Brain microvascular endothelial cell (primary cell): ENCODE measurements at regions not wholly inside any gene's neighbourhood (a gene's known extent, or its start where the extent isn't known, plus 50 kb on each side); places are given as distances from the start of the nearest gene placed in this dataset.

Experiments used
- DNase-seq: peaks from one replicate; pipeline ENCODE4 v3.0.0-alpha.2; 2020
- H3K27ac ChIP-seq: fragments of 250-450 bp; sonication (Bioruptor Pico); 2 replicates; pipeline ENCODE4 v1.5.1; 2020; ENCODE audit warnings: mild to moderate bottlenecking, moderate library complexity
- H3K27me3 ChIP-seq: fragments of 250-450 bp; sonication (Bioruptor Pico); replicated peaks from 2 replicates; pipeline ENCODE4 v1.5.1; 2020; ENCODE audit warnings: mild to moderate bottlenecking
- H3K36me3 ChIP-seq: fragments of 250-450 bp; sonication (Bioruptor Pico); replicated peaks from 2 replicates; pipeline ENCODE4 v1.5.1; 2020; ENCODE audit warnings: mild to moderate bottlenecking
- H3K4me3 ChIP-seq: 2 replicates; pipeline ENCODE4 v1.5.1; 2011; ENCODE audit warnings: low read depth, mild to moderate bottlenecking, control low read depth, low read length, moderate library complexity
- in situ Hi-C: cut with HindIII; loops from 2 replicates; pipeline ENCODE4 v1.10.0; 2017; ENCODE audit warnings: low sequenced_read_pairs, low pct_ligation_motif_present
- TF ChIP-seq, protein P1 (sequence below): IDR thresholded peaks from 2 replicates; pipeline ENCODE4 v1.5.1; 2011; ENCODE audit warnings: low read depth, mild to moderate bottlenecking, moderate library complexity, low read length, control low read depth, inconsistent platforms; ENCODE audit errors: missing control alignments

DNA sequence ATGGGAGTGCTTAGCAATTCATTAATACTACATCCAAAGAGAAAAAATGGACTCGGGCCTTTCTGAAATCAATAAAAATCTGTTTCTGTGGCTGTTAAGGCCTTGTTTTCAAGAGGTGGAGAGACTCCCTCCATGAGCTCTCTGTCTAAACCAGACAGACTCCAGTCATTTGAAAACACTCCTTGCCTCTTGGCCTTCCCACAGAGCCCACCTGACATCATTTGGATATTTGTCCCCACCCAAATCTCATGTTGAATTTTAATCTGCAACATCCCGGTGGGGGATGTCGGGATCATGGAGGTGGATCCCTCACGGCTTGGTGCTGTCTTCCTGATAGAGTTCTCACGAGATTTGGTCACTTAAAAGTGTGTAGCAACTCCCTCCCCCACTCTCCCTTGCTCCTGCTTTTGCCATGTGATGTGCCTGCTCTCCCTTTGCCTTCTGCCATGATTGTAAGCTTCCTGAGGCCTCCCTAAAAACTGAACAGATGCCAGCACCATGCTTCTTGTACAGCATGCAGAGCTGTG is 226.3 kb downstream of the TBXT start:
- Histone ChIP-seq H3K36me3 (no peaks in the 10 kb centered on the region), H3K4me3 (no peak overlapping the region), H3K27me3 (no peaks in the 10 kb centered on the region), H3K27ac (no peak overlapping the region)
- TF ChIP-seq, protein P1, sequence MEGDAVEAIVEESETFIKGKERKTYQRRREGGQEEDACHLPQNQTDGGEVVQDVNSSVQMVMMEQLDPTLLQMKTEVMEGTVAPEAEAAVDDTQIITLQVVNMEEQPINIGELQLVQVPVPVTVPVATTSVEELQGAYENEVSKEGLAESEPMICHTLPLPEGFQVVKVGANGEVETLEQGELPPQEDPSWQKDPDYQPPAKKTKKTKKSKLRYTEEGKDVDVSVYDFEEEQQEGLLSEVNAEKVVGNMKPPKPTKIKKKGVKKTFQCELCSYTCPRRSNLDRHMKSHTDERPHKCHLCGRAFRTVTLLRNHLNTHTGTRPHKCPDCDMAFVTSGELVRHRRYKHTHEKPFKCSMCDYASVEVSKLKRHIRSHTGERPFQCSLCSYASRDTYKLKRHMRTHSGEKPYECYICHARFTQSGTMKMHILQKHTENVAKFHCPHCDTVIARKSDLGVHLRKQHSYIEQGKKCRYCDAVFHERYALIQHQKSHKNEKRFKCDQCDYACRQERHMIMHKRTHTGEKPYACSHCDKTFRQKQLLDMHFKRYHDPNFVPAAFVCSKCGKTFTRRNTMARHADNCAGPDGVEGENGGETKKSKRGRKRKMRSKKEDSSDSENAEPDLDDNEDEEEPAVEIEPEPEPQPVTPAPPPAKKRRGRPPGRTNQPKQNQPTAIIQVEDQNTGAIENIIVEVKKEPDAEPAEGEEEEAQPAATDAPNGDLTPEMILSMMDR = no peak
- no peak for DNase-seq
- in situ Hi-C loops = no loop called here

DNA sequence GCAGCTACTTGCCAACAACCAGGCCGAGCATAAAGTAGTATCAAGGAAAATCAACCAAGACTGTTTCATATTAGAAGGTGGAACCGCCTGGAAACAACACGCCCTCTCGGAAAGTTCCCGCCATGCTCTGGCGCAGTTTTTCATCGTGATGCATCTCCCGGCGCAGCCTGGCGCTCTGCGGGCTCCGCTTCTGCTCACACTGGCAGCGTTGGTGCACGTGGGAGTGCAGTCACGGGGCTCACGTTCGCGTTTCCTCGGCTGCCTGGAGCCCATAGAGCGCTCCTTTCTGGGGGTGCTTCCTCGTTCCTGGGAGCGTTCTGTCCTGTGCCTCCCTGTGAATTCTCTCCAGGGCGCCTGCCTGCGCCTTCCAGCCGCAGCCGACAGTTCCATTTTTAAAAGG is 227.3 kb downstream of the TBXT start:
- no peak overlapping the region for H3K27ac ChIP-seq
- in situ Hi-C loops = no loop called here
- H3K27me3 ChIP-seq = no peaks in the 10 kb centered on the region
- no peak for DNase-seq
- TF ChIP-seq, protein P1 = no peak
- no peak overlapping the region for H3K4me3 ChIP-seq
- H3K36me3 ChIP-seq = no peaks in the 10 kb centered on the region

DNA sequence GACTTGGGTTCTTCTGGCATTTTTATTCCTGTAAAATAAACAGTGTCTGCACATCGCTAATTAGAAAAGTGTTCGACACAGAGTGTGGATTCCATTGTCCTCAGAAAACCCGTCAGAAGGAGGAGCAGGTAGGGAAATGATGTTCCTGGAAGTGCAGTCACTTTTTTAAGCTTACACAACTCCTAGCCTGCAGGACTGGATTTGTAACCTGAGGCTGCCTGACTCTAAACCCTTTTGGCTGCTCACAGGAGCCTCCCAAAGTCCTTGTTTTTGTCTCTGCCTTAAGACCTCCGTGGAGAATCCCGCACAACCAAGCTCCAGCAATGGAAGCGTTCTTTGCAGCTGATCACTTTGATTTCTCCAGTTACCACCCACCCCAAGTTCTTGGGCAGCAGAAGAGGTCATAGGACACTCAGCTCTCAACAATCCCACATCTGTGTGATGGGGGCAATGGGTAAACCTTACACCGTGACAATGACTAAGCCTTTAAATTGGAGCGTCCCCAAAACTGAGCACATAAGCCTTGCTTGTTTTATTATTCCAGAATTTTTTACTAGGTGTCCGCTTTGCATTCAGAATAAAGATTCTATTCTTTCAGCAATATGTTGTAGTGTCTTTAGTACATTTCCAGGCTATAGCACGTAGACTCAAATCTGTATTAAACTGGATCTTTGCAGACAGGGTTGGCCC is 227.9 kb downstream of the TBXT start:
- no peak overlapping the region for H3K27ac ChIP-seq
- H3K36me3 ChIP-seq = no peaks in the 10 kb centered on the region
- TF ChIP-seq, protein P1 = no peak
- H3K27me3 ChIP-seq = no peaks in the 10 kb centered on the region
- in situ Hi-C loops = no loop called here
- no peak overlapping the region for H3K4me3 ChIP-seq
- DNase-seq = no peak

DNA sequence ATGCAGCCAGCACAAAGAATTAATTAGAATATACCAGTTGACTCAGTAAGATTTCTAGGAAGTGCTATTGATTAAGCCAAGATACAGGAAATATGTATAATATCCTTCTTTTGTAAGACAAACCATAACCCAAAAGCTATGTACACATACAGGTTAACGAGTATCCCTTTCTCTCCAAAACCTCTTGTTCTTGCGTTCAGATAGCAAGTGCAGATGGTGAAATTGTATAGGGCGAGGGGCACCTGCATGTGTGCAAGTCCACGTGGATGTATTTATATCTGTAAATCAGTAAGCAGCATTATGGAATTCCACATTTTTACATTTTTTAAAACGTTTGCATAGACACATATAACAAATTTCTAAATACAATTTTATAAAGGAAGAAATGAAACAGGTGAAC is 228.6 kb downstream of the TBXT start:
- no peaks in the 10 kb centered on the region for H3K27me3 ChIP-seq
- TF ChIP-seq, protein P1 = no peak
- in situ Hi-C loops = no loop called here
- H3K27ac ChIP-seq = no peak overlapping the region
- DNase-seq = no peak
- no peak overlapping the region for H3K4me3 ChIP-seq
- no peaks in the 10 kb centered on the region for H3K36me3 ChIP-seq

DNA sequence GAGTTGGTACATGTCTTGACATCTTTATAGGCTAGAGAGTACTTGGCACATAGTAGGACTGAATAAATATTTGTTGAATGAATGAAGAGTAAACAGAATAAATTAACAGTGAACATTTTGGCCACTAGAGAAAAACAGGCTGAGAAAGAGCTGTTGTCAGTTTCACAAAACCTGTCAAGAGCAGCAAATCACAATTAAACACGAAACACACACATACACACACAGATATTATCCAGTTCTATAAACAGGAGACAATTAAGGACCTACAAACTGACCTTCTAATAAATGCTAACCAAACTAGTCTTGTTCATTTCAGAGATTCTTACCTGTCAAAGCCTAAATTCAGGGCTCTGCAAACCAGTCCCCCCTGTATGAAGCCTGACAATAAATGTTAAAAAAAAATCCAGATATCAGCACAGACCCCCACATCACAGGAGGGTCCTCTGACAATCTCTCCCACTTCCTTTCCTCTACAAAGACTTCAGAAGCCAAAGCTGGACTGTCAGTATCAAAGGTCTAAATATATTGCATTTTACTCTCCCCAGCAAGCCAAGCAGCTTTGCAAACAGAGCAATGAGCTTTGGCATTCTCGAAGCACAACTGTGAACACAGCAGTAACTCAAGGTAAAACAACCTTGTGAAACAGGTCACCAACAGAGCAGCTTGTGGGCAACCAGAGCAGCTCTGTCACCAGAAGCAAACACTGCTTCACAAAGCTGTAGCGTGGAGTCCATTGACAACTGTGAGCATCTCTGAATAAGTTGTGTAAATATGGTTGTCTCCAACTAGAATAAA is 229.9 kb downstream of the TBXT start:
- no peak overlapping the region for H3K4me3 ChIP-seq
- H3K27ac ChIP-seq = no peak overlapping the region

More for the DNA sequence above, 229.9 kb downstream of the TBXT start:
- Histone ChIP-seq H3K36me3 (no peaks in the 10 kb centered on the region), H3K27me3 (no peaks in the 10 kb centered on the region)
- in situ Hi-C loops = no loop called here
- TF ChIP-seq, protein P1 = no peak
- DNase-seq = no peak
